HCT116 (cell line): ENCODE measurements at regions not wholly inside any gene's neighbourhood (a gene's known extent, or its start where the extent isn't known, plus 50 kb on each side); places are given as distances from the start of the nearest gene placed in this dataset.

Experiments
- ATF3 ChIP-seq: IDR thresholded peaks from 2 replicates; pipeline ENCODE4 v1.6.1; 2012
- CBX3 ChIP-seq: IDR thresholded peaks from 2 replicates; pipeline ENCODE4 v1.6.1; 2012; ENCODE audit warnings: low read depth
- EGR1 ChIP-seq: IDR thresholded peaks from 2 replicates; pipeline ENCODE4 v1.6.1; 2012; ENCODE audit warnings: low read depth
- EZH2 ChIP-seq: fragments of 200-600 bp; sonication (generic); IDR thresholded peaks from 2 replicates; pipeline ENCODE4 v1.6.1; 2017; ENCODE audit warnings: antibody characterized with exemption, mixed run types
- EZH2phosphoT487 ChIP-seq: fragments of 200-600 bp; IDR thresholded peaks from 2 replicates; pipeline ENCODE4 v1.6.1; 2018; ENCODE audit warnings: antibody characterized with exemption, borderline replicate concordance
- FOSL1 ChIP-seq: IDR thresholded peaks from 2 replicates; pipeline ENCODE4 v1.6.1; 2012; ENCODE audit warnings: low read depth
- JUND ChIP-seq: IDR thresholded peaks from 2 replicates; pipeline ENCODE4 v1.6.1; 2012
- POLR2A ChIP-seq: IDR thresholded peaks from 2 replicates; pipeline ENCODE4 v1.7.0; 2011; ENCODE audit warnings: borderline replicate concordance; ENCODE audit not compliant: insufficient read depth, insufficient read length; ENCODE audit errors: extremely low read depth
- POLR2AphosphoS5 ChIP-seq: IDR thresholded peaks from 2 replicates; pipeline ENCODE4 v1.6.1; 2011; ENCODE audit warnings: mild to moderate bottlenecking, low read depth, low read length, moderate library complexity
- REST ChIP-seq: IDR thresholded peaks from 2 replicates; pipeline ENCODE4 v1.6.1; 2012; ENCODE audit warnings: low read depth
- SIN3A ChIP-seq: IDR thresholded peaks from 2 replicates; pipeline ENCODE4 v1.6.1; 2012; ENCODE audit warnings: low read depth
- ZBTB33 ChIP-seq: IDR thresholded peaks from 2 replicates; pipeline ENCODE4 v1.6.1; 2011; ENCODE audit warnings: mild to moderate bottlenecking, low read length, moderate library complexity; ENCODE audit not compliant: insufficient replicate concordance; ENCODE audit errors: extremely low read depth
- ZNF274 ChIP-seq: fragments of 200-500 bp; sonication (Bioruptor generic); IDR thresholded peaks from 2 replicates; pipeline ENCODE4 v1.6.1; 2014; ENCODE audit warnings: mild to moderate bottlenecking, low read depth, low read length, inconsistent platforms
- TF ChIP-seq, protein P1 (sequence below), 3 experiments: fragments of 200-600 bp in 1 of 3; sonication (generic) in 1 of 3; IDR thresholded peaks in 2 of 3; conservative IDR thresholded peaks in 1 of 3; 2 replicates each; pipeline ENCODE4 v1.5.1; 2012 to 2017; ENCODE audit warnings: low read depth in 2 of 3, low read length in 2 of 3, antibody characterized with exemption in 1 of 3, borderline replicate concordance in 1 of 3, control low read depth in 1 of 3, mild to moderate bottlenecking in 1 of 3, mixed read lengths in 1 of 3, mixed run types in 1 of 3, moderate library complexity in 1 of 3; ENCODE audit not compliant: insufficient read depth in 1 of 3

GRCh38 chr3:139198929-139199328 is 144.9 kb upstream of the MRPS22 start:
- no peak for TF ChIP-seq SIN3A
- no peak for TF ChIP-seq ZNF274
- TF ChIP-seq EGR1 = no peak
- TF ChIP-seq, protein P1, sequence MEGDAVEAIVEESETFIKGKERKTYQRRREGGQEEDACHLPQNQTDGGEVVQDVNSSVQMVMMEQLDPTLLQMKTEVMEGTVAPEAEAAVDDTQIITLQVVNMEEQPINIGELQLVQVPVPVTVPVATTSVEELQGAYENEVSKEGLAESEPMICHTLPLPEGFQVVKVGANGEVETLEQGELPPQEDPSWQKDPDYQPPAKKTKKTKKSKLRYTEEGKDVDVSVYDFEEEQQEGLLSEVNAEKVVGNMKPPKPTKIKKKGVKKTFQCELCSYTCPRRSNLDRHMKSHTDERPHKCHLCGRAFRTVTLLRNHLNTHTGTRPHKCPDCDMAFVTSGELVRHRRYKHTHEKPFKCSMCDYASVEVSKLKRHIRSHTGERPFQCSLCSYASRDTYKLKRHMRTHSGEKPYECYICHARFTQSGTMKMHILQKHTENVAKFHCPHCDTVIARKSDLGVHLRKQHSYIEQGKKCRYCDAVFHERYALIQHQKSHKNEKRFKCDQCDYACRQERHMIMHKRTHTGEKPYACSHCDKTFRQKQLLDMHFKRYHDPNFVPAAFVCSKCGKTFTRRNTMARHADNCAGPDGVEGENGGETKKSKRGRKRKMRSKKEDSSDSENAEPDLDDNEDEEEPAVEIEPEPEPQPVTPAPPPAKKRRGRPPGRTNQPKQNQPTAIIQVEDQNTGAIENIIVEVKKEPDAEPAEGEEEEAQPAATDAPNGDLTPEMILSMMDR (IDR thresholded peaks at IDR 0.05 in 2 of 3, conservative IDR thresholded peaks at IDR 0.05 in 1 of 3; ENCODE audit: borderline replicate concordance in 1 of 3, insufficient read depth in 1 of 3, low read depth in 2 of 3, low read length in 2 of 3) = no peak
- TF ChIP-seq ZBTB33 = no peak
- no peak for TF ChIP-seq POLR2AphosphoS5
- no peak for TF ChIP-seq EZH2phosphoT487
- TF ChIP-seq POLR2A = no peak
- no peak for TF ChIP-seq EZH2
- no peak for TF ChIP-seq REST
- no peak for TF ChIP-seq CBX3
- TF ChIP-seq ATF3 = no peak
- TF ChIP-seq FOSL1 = no peak
- TF ChIP-seq JUND = no peak
